HG03025 (cell line): ENCODE measurements at regions not wholly inside any gene's neighbourhood (a gene's known extent, or its start where the extent isn't known, plus 50 kb on each side); places are given as distances from the start of the nearest gene placed in this dataset.

Experiments
- ATAC-seq: cut with Tn5 transposase; IDR thresholded peaks from one replicate; pipeline ENCODE4 v1.9.1; 2021; ENCODE audit warnings: mild to moderate bottlenecking, moderate library complexity; ENCODE audit not compliant: unreplicated experiment, low FRiP score

DNA sequence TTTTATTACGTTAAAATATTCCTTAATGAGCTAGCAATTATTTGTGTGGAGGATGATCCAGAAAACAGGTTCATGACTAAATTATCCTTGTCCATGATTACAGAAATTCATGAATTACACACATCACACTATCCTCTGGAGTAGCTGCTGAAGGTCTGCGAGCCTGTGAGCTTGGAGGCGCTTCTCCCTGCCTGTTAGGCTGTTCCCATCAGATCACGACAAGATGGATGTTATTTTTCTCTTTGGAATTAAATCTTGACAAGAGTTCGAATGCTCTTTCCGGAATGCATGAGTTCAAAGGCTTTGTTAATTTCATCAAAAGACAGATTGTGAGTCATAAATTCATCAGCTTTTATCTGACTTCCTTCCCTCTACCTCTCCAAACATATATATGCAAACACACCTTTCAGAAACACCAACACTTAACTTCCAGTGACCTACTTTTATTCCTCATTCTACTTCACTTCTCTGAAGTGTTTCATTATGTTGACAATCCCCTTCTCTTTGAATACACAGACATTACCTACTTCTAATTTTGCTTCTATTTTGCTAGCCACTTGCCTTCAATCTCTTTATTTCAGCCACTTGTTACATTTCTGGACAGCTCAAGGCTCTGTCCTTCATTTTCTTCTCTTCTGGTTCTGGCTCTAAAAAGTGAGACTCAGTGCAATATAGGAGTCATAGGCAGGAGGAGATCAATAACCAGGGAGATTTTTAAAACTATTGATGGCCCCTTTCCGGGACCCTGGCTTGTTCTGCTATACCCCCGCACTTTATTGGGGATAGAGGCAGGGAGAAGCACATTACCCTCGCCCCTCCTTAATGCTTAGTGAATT, 274.6 kb downstream of the BTG1 start:
- ATAC-seq, result no peak

GRCh38 chr12:91868054-91868453, 277.6 kb downstream of the BTG1 start:
- no peak for ATAC-seq

GRCh38 chr12:91866566-91866965, 279.1 kb downstream of the BTG1 start:
- no peak for ATAC-seq

DNA sequence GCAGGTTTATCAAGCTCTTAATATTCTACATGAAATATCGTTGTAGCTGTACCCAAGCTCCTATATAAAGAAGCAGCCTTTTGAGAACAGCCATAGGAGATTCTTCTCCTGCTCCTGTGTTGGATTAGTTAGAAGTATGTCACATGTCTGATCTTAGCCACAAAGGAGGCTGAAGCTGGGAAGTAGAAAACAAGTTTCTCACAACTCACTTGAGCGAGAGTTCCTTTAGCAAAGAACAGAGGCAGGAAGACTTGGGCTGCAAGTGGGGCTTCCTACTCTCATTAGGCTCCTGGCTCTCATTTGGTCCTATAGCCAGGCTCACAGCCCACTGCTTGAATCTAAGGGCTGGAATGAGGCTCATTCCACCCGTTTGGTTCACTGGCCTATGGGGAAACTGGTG, 281.9 kb downstream of the BTG1 start:
- no peak for ATAC-seq

- no peak for ATAC-seq
Measured at GRCh38 chr12:91861554-91861953, 284.1 kb downstream of the BTG1 start.

DNA sequence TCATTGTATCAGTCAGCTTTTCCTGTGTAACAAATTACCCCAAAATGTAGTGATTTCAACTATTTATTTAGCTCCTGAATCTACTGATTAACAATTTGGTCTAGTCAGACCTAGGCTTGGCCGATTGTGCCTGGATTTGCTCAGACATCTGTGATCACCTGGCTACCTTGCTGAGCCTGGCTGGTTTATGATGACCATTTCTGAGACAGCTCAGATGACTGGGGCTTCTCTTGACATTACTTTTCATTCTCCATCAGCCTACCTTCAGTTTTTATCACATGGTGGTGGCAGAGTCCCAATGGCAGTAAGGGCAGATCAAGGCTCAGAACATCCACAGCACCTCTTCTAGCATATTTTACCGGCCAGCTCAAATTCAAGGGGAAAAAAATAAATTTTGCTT, 286.3 kb downstream of the BTG1 start:
- ATAC-seq, result no peak

DNA sequence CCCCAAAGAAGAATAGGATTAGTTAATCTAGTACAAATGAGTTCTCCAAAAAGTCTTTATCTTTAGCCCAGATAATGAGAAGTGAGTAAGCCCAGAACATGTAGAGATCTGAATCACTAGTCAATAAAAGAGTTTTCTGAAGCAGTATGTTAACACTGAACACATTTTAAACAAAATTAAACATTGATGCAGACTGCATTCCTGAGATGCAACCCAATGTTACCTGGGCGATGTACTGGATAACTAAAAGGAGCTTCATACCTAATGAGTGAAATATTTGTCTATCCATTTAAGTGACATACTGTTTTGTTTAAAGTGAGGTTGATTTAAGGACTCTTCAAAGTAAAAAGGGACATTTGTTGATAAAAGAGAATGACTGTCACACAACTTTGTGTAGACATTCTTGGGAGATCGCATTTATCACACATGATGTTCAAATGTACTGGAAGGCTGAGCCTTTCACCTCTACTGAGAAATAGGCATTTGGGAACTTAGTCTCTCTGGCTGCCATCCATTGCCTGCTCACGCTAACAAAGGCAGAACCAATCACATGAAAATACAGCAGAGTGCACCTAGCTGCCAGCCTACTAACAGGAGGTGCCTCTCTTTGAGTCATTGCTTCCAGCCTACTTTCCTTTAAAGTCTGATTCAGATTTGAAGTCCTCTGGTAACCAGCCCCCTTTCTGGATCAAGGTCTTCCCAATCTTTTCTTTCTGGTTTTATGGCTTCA, 287.7 kb downstream of the BTG1 start:
- no peak for ATAC-seq

- ATAC-seq, result no peak
Measured at GRCh38 chr12:91854725-91855124, 290.9 kb downstream of the BTG1 start.

DNA sequence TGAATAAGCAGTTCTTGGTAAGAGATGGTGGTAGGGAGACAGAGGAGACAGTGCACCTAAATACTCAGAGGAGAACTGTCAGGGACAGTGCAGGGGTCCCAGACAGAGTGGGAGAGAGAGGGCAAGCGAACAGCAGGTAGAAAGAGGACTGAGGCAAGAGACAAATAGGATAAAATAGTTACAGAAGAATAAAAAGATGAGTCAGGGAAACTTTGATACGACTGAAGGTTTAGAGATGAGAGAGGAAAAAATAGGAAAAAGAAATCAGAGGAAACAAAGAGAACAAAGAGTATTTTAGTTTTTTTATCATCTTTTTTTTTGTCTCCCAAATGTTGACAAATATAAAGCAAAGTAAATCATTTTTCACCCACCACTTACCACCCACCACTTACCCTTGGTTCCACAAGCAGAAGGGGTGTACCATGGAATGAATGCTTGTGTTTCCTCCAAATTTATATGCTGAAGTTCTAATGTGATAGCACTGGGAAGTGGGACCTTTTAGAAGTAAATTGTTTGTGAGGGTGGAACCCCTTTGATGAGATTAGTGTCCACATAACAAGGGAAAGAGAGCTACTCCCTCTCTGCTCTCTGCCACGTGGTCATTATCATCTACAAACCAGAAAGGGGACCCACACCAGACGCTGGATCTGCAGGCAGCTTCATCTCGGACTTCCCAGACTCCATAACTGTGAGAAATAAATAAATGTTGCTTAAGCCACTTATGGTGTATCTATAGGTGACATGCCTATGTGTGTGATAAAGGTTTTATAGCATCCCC, 292.1 kb downstream of the BTG1 start:
- no peak for ATAC-seq

GRCh38 chr12:91852634-91853033, 293.0 kb downstream of the BTG1 start:
- no peak for ATAC-seq

DNA sequence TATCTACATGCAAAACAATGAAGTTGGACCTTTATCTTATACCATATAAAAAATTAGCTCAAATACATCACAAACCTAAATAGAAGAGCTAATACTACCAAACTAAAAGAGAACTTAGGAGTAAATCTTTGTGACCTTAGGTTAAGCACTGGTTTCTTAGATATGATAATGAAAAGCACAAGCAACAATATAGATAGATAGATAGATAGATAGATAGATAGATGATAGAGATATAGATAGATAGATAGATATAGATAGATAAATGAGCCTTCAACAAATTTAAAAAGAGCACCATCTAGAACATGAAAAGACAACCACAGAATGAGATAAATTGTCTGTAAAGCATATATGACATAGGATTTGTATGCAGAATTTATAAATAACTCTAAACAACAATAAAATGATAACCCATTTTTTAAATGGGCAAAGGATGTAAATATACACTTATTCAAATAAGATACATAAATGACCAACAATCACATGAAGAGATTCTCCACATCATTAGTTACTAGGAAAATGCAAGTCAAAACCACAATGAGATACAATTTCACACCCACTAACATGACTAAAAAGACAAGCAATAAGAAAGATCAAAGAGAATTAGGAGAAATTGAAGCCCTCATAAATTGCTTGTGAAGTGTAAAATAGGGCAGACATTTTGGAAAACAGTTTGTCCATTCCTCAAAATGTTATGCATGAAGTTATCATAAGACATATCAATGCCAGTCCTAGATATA, 293.7 kb downstream of the BTG1 start:
- ATAC-seq, result no peak

DNA sequence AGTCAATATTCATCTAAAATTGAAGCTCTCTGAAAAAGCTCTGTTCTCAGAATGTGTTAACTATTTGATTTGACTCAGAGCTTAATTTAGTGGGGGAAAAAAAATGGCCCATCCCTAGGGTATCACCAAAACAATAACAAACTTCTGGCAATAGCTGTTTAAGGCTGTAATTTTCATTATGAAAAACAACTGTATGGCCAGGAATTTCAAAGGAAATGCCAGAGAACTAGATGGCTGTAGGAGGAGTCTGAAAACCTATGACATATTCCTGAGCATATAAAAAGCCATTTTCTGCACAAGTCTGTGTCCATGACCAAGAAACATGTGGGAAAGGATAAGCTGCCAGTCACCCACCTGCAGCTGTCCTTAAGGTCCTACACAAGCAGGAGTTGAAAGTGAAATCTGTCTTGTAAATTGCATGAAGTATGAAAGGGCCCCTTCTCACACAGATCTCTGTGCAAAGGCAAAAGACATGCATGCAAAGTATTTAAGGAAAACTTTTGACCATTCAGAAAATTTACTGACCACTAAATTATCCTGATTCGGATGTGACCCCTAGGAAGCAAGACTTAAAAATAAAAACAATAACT, 299.1 kb downstream of the BTG1 start:
- ATAC-seq, result no peak

- ATAC-seq, result no peak
Measured at GRCh38 chr12:91845365-91845764, 300.3 kb downstream of the BTG1 start.

DNA sequence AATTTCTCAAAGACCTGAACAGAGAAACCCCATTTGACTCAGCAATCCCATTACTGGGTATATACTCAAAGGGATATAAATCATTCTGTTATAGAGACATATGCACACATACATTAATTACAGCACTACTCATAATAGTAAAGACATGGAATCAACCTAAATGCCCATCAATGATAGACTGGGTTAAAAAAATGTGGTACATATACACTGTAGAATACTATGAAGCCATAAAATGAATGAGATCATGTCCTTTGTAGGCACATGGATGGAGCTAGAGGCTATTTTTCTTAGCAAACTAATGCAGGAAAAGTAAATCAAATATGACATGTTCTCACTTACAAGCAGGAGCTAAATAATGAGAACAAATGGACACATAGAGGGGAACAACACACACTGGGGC, 303.8 kb downstream of the BTG1 start:
- ATAC-seq, result no peak

- no peak for ATAC-seq
Measured at GRCh38 chr12:91836696-91837095, 308.9 kb downstream of the BTG1 start.

- ATAC-seq, result no peak
Measured at GRCh38 chr12:91836264-91836663, 309.4 kb downstream of the BTG1 start.

DNA sequence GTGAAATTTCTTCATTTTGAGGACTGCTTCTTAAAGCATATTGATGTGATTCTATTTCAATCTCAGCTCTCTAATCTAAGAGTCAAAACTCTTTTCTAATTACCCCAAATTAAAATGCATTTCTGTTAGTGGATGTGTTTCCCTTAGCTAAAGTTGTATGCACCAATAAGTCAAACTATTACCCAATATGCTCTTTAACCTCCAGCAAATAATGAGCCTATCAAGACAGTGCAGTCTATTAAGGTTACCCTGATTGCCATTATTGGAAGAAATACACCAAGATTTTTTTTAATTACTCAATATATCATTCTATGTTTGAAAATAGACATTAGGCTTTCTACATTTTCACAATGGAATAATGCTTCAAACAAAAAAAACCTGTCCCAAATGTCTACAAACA, 310.0 kb downstream of the BTG1 start:
- no peak for ATAC-seq

DNA sequence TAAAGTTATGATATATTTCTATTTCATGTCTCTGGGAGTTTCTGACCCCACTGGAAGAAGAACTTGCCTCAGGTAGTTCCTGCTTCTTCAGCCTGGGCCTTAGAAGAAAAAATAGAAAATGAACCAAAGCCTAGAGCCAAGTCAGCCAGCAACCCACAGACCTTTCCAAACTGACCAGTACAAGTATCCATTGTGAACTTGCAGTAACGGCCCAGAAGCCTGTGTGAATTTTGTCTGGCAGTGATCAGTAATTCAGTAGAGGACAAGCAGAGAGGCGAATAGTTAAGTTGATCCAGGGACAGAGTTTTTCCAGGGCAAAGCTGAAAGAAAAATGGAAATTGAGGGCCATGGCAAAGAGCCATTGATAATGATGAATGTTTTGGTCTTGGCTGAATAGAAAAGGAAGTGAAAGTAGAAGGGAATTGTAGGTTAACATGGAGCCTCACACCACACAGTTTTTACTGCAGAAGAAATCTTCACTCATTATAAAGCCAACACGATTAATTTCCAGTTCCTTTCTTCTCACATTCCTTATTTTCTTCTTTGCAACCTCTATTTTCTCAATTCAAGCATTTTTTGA, 311.8 kb downstream of the BTG1 start:
- ATAC-seq, result no peak

- ATAC-seq, result no peak
Measured at GRCh38 chr12:91825999-91826398, 319.6 kb downstream of the BTG1 start.

GRCh38 chr12:91824991-91825390, 320.7 kb downstream of the BTG1 start:
- ATAC-seq, result no peak
